Mesenchymal stem cell (in vitro differentiated cells and primary cell): ENCODE measurements at regions not wholly inside any gene's neighbourhood (a gene's known extent, or its start where the extent isn't known, plus 50 kb on each side); places are given as distances from the start of the nearest gene placed in this dataset.

Experiments used
- DNase-seq: peaks from one replicate; pipeline ENCODE4 v3.0.0-alpha.2; 2013
- H2AFZ ChIP-seq: one replicate; pipeline ENCODE4 v1.6.1; 2013; ENCODE audit warnings: low read depth, mild to moderate bottlenecking, control low read depth, inconsistent platforms, low read length, moderate library complexity
- H2AK5ac ChIP-seq: 2 replicates; pipeline ENCODE4 v1.6.1; 2013; ENCODE audit warnings: low read length, moderate library complexity, mild to moderate bottlenecking, inconsistent platforms; ENCODE audit not compliant: severe bottlenecking
- H2BK120ac ChIP-seq: one replicate; pipeline ENCODE4 v1.6.1; 2013; ENCODE audit warnings: low read depth, mild to moderate bottlenecking, inconsistent platforms, low read length, moderate library complexity
- H2BK12ac ChIP-seq, 2 experiments: one replicate each; pipeline ENCODE4 v1.6.1; 2013; ENCODE audit warnings: inconsistent platforms in 2 of 2, low read length in 2 of 2, mild to moderate bottlenecking in 2 of 2, moderate library complexity in 2 of 2, control low read depth in 1 of 2
- H2BK15ac ChIP-seq: one replicate; pipeline ENCODE4 v1.6.1; 2013; ENCODE audit warnings: mild to moderate bottlenecking, low read depth, inconsistent platforms; ENCODE audit not compliant: poor library complexity, severe bottlenecking
- H2BK5ac ChIP-seq: 2 replicates; pipeline ENCODE4 v1.6.1; 2013; ENCODE audit warnings: low read depth, mild to moderate bottlenecking, low read length, control low read depth, inconsistent platforms; ENCODE audit not compliant: poor library complexity, severe bottlenecking
- H3K14ac ChIP-seq, 2 experiments: one replicate each; pipeline ENCODE4 v1.6.1; 2013; ENCODE audit warnings: inconsistent platforms in 2 of 2, low read length in 2 of 2, control low read depth in 1 of 2, mild to moderate bottlenecking in 1 of 2, moderate library complexity in 1 of 2
- H3K18ac ChIP-seq, 2 experiments: one replicate each; pipeline ENCODE4 v1.6.1; 2013; ENCODE audit warnings: inconsistent platforms in 2 of 2, low read length in 2 of 2, control low read depth in 1 of 2, low read depth in 1 of 2, mild to moderate bottlenecking in 1 of 2
- H3K23ac ChIP-seq, 2 experiments: one replicate each; pipeline ENCODE4 v1.6.1; 2013; ENCODE audit warnings: inconsistent platforms in 2 of 2, low read length in 2 of 2, mild to moderate bottlenecking in 2 of 2, moderate library complexity in 2 of 2, control low read depth in 1 of 2
- H3K27ac ChIP-seq: 2 replicates; pipeline ENCODE4 v1.5.1; 2013; ENCODE audit warnings: mild to moderate bottlenecking, moderate library complexity, low read length, control low read depth, inconsistent platforms; ENCODE audit not compliant: poor library complexity, severe bottlenecking
- H3K27me3 ChIP-seq, 2 experiments: 2 replicates each; pipeline versions ENCODE4 v1.6.1 to v1.7.0; 2013; ENCODE audit warnings: low read length in 2 of 2, mild to moderate bottlenecking in 2 of 2, moderate library complexity in 2 of 2, control low read depth in 1 of 2, inconsistent platforms in 1 of 2; ENCODE audit not compliant: control insufficient read depth in 1 of 2, insufficient read depth in 1 of 2
- H3K36me3 ChIP-seq, 2 experiments: 2 replicates each; pipeline versions ENCODE4 v1.6.1 to v1.7.0; 2013; ENCODE audit warnings: low read length in 2 of 2, control low read depth in 1 of 2, inconsistent platforms in 1 of 2, low read depth in 1 of 2, mild to moderate bottlenecking in 1 of 2; ENCODE audit not compliant: insufficient read depth in 2 of 2, control insufficient read depth in 1 of 2
- H3K4ac ChIP-seq, 2 experiments: one replicate each; pipeline ENCODE4 v1.6.1; 2013; ENCODE audit warnings: inconsistent platforms in 2 of 2, low read length in 2 of 2, mild to moderate bottlenecking in 2 of 2, moderate library complexity in 2 of 2, control low read depth in 1 of 2, low read depth in 1 of 2
- H3K4me1 ChIP-seq: 2 replicates; pipeline ENCODE4 v1.6.1; 2013; ENCODE audit warnings: low read depth, low read length, control low read depth; ENCODE audit not compliant: control insufficient read depth, insufficient read depth
- H3K4me2 ChIP-seq: 2 replicates; pipeline ENCODE4 v1.6.1; 2013; ENCODE audit warnings: low read length, mild to moderate bottlenecking, inconsistent platforms; ENCODE audit not compliant: poor library complexity, severe bottlenecking
- H3K4me3 ChIP-seq, 2 experiments: 2 replicates each; pipeline versions ENCODE4 v1.5.1 to v1.7.0; 2013; ENCODE audit warnings: low read length in 2 of 2, mild to moderate bottlenecking in 2 of 2, control low read depth in 1 of 2, low read depth in 1 of 2; ENCODE audit not compliant: insufficient read depth in 1 of 2
- H3K79me1 ChIP-seq: replicated peaks from 2 replicates; pipeline ENCODE4 v1.6.1; 2013; ENCODE audit warnings: mild to moderate bottlenecking, control low read depth, low read length, inconsistent platforms; ENCODE audit not compliant: poor library complexity, severe bottlenecking
- H3K9ac ChIP-seq: 2 replicates; pipeline ENCODE4 v1.7.0; 2013; ENCODE audit warnings: mild to moderate bottlenecking, low read length, moderate library complexity
- H3K9me3 ChIP-seq: 2 replicates; pipeline ENCODE4 v1.7.0; 2013; ENCODE audit warnings: mild to moderate bottlenecking, low read length; ENCODE audit not compliant: control insufficient read depth
- H4K8ac ChIP-seq: one replicate; pipeline ENCODE4 v1.6.1; 2013; ENCODE audit warnings: inconsistent platforms, mild to moderate bottlenecking, low read length, moderate library complexity
- H4K91ac ChIP-seq: one replicate; pipeline ENCODE4 v1.6.1; 2013; ENCODE audit warnings: mild to moderate bottlenecking, low read length, inconsistent platforms
- WGBS: methylation state at CpG from one replicate; pipeline ENCODE4 v1.1.7; 2013; ENCODE audit warnings: mixed read lengths; 5-methylcytosine and 5-hydroxymethylcytosine counted together

GRCh38 chr5:74042559-74042958, 416.6 kb downstream of the ARHGEF28 start:
- Histone ChIP-seq H2AFZ (no peak overlapping the region), H2BK120ac (no peak overlapping the region), H4K8ac (no peak overlapping the region), H3K14ac (no peak overlapping the region), H3K27me3 (no peaks in the 10 kb centered on the region), H2BK12ac (peak overlapping the region in 1 of 2 experiments; percentile 54), H3K9ac (no peak overlapping the region), H2BK5ac (no peak overlapping the region), H3K4me3 (no peak overlapping the region), H3K23ac (no peak overlapping the region), H3K36me3 (no peaks in the 10 kb centered on the region), H3K4me1 (peaks cover 7% of the 10 kb centered on the region), H2BK15ac (peak overlapping the region; percentile 89), H3K4ac (no peak overlapping the region), H2AK5ac (peak overlapping the region; percentile 31), H4K91ac (no peak overlapping the region), H3K4me2 (no peak overlapping the region), H3K9me3 (no peaks in the 10 kb centered on the region), H3K18ac (peak overlapping the region; percentile 74 to 80), H3K79me1 (no peaks in the 10 kb centered on the region), H3K27ac (peak overlapping the region; percentile 64)
- no peak for DNase-seq
- WGBS: 62% methylated on average over 7 of the region's 7 CpGs

GRCh38 chr5:74041913-74042312, 415.9 kb downstream of the ARHGEF28 start:
- H3K4me1 ChIP-seq: peaks cover 7% of the 10 kb centered on the region
- no peak overlapping the region for H3K4me3 ChIP-seq
- no peaks in the 10 kb centered on the region for H3K27me3 ChIP-seq
- no peak overlapping the region for H2BK120ac ChIP-seq
- peak overlapping the region in 1 of 2 experiments; percentile 21 for H3K18ac ChIP-seq
- no peak overlapping the region for H3K27ac ChIP-seq
- no peak overlapping the region for H2BK12ac ChIP-seq
- H2BK5ac ChIP-seq: no peak overlapping the region
- H4K8ac ChIP-seq: no peak overlapping the region
- H2AFZ ChIP-seq: no peak overlapping the region
- no peak overlapping the region for H2BK15ac ChIP-seq
- no peak overlapping the region for H3K4me2 ChIP-seq
- H3K9ac ChIP-seq: no peak overlapping the region
- H3K4ac ChIP-seq: no peak overlapping the region
- H3K9me3 ChIP-seq: no peaks in the 10 kb centered on the region
- no peaks in the 10 kb centered on the region for H3K36me3 ChIP-seq
- no peaks in the 10 kb centered on the region for H3K79me1 ChIP-seq
- H3K14ac ChIP-seq: no peak overlapping the region
- no peak overlapping the region for H4K91ac ChIP-seq
- no peak overlapping the region for H3K23ac ChIP-seq
- peak; percentile 24 for DNase-seq
- no peak overlapping the region for H2AK5ac ChIP-seq

DNA sequence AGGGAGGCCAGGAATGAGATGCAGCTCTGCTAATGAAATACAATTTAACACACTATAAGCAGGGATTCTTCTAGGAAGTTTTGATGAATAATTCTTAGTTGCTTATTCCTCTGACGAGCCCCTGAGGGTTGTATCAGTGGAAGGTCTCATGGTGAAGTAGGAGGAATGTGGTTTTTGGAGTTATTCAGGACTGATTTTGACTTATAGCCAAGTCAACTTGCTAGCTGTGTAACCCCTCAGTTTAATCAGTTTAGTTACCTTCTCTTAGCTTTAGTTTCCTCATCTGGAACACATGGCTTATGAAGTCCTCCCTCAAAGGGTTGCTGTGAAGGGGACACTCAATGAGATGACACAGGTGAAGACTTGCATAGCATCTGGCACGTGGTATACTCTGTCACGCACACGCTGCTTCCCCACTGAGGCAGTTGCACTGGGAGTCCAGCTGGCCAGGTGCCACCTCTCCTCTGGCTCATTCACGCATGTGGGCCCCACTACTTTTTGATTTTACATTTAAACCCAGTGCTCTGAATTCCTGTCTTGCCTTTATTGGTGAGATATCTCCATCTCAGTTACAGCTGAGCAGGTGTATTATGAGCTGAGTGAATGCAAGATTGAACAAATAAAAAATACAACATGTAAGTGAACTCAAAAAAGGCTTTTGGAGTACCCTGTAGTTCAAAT, 415.0 kb downstream of the ARHGEF28 start:
- Histone ChIP-seq H3K36me3 (no peaks in the 10 kb centered on the region), H2BK120ac (no peak overlapping the region), H2BK12ac (no peak overlapping the region), H2AFZ (no peak overlapping the region), H3K79me1 (no peaks in the 10 kb centered on the region), H3K4ac (no peak overlapping the region), H3K27me3 (no peaks in the 10 kb centered on the region), H3K9ac (no peak overlapping the region), H3K9me3 (no peaks in the 10 kb centered on the region), H3K18ac (no peak overlapping the region), H2BK5ac (no peak overlapping the region), H4K8ac (no peak overlapping the region), H3K14ac (no peak overlapping the region), H4K91ac (no peak overlapping the region), H2AK5ac (no peak overlapping the region), H3K4me3 (no peak overlapping the region), H3K4me1 (peaks cover 7% of the 10 kb centered on the region), H3K27ac (no peak overlapping the region), H2BK15ac (no peak overlapping the region), H3K23ac (no peak overlapping the region), H3K4me2 (no peak overlapping the region)
- 69% methylated on average over 5 of the region's 5 CpGs for WGBS
- no peak for DNase-seq

- Histone ChIP-seq H3K79me1 (no peaks in the 10 kb centered on the region), H2BK15ac (peak overlapping the region; percentile 77), H3K9me3 (no peaks in the 10 kb centered on the region), H4K8ac (no peak overlapping the region), H3K4me2 (no peak overlapping the region), H2AK5ac (no peak overlapping the region), H3K4me1 (peaks cover 10% of the 10 kb centered on the region), H3K23ac (no peak overlapping the region), H2AFZ (no peak overlapping the region), H3K27ac (no peak overlapping the region), H2BK5ac (no peak overlapping the region), H3K4ac (peak overlapping the region in 1 of 2 experiments; percentile 27), H3K36me3 (no peaks in the 10 kb centered on the region), H3K27me3 (no peaks in the 10 kb centered on the region), H3K9ac (no peak overlapping the region), H2BK12ac (peak overlapping the region in 1 of 2 experiments; percentile 32), H2BK120ac (no peak overlapping the region), H3K4me3 (no peak overlapping the region), H4K91ac (no peak overlapping the region), H3K18ac (no peak overlapping the region), H3K14ac (no peak overlapping the region)
- peak; percentile 67 for DNase-seq
- 44% methylated on average over 1 of the region's 2 CpGs for WGBS
Observed at GRCh38 chr5:74040065-74040551, 414.1 kb downstream of the ARHGEF28 start.
